HG02571 (cell line): ENCODE measurements at regions not wholly inside any gene's neighbourhood (a gene's known extent, or its start where the extent isn't known, plus 50 kb on each side); places are given as distances from the start of the nearest gene placed in this dataset.

ENCODE experiments used
- ATAC-seq: cut with Tn5 transposase; IDR thresholded peaks from one replicate; pipeline ENCODE4 v1.9.1; 2021; ENCODE audit warnings: mild to moderate bottlenecking, moderate library complexity; ENCODE audit not compliant: unreplicated experiment

DNA sequence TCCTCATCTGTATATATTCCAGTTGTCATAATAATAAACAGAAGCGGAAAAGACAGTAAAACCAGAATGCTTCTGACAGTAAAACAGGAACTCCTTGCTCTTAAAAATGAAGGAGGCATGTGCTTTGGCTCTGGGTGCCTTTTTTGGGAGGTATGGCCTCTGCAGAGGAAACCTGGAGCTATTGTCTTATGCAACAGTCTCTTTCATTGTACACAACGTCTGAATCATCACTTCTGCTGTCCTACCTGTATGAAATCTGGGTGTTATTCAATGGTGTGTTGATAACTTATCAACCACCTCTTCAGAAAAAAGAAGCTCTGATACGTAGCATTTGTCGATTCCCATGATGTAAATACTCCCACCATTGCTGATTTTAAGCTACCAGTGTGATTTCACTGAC lies 64.8 kb downstream of the CDCA7 start:
- ATAC-seq = no peak

DNA sequence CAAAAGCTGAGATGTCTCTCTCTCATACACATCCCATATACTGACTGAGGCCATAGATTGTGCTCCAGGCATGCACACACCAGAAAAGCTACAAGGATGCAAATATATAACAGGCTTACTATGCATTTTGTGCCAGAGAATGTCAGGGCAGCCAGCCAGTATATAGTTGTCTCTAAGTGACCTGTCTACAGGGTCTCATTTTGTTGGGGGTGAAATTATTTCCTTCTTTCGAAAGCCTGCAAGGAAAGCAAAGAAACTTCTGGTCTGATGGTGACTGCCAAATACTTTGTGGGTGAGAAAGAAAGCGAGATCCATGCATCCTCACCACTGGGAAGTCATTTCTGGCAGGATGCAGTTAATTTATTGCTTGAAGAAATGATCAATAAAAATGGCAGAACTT lies 70.2 kb downstream of the CDCA7 start:
- no peak for ATAC-seq

DNA sequence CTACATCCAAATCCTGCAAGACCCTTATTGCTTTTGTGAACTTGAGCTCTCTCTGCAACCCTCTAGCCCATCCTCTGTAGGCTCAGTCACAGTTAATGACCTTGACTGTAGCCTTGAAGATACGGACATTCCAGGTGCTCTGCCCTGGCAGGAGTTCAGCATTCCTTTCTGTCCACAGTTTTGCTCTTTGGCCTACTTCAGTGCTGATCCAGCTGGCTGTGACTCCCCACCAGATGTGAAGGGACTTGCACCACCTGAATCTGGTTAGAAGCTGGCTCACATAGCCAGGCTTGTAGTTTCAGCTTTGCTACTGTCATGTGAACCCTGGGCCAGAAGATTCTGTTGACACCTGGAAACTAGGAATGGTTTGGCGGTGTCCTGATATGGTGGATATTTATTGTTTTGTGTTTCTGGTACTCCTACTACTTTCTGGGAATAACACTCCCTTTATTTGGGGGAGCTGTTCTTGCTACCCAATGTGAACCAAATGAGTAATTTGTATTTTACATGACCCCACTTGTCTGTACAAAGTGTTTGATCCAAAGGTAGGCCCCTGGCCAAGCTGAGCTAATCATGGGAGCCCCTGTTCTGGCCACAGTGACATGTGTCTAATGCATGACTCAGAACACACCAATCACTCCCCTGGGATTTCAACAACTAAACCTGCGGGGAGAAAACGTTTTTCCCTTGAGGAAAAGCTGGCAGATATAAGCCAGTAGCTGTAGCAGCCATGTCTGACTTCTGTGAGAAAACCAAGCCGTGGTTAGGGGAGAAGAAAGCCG lies 73.4 kb downstream of the CDCA7 start:
- ATAC-seq = no peak

DNA sequence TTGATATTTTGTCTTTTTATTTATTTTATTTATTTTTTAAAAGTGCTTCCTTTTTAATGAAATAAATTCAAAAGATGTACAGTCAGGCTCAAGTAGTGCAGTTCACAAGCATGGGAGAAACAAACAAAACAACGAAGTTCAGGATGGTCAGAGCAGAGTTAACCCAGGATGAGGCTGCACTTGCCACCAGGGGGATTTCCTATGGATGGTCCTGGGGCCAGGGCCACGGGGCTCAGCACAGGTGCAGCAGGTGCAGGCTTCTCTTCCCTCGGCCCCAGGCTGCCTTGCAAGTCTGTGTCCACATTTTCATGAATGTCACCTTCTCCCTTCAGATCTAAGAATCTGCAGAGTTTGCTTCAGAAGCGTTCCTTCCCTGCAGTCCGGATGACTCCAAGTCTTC lies 76.5 kb downstream of the CDCA7 start:
- ATAC-seq = no peak

DNA sequence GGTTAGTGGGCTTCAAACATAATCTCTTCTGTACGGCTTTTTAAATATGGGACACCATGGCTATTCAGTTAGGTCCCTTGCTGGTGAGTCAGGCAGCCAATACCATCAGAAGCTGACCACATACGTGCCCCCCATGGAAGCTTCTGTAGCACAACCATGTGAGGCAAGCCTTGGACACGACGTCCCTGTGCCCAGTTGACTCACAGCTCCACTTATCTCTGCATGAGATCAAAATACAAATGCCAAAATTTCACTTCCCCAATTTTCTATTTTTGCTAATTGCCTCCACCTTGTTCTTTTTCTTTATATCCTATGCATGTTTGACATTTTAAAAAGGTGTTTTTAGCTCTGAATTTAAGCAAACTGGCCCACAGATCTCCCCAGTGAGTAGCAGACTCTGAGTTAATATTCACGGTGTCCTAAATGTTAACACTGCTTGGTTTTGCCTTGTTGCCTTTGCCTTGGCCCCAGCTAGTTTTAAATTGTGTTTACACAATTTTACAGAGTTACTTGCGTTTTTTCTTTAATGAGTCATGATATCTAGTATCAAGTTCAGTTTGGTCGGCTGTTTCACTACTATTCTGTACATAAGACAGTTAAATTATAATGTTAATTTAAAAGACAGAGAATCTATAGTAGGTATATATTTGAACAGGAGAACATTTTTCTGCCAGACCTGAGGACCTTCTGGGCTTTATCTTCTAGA lies 77.5 kb downstream of the CDCA7 start:
- no peak for ATAC-seq

DNA sequence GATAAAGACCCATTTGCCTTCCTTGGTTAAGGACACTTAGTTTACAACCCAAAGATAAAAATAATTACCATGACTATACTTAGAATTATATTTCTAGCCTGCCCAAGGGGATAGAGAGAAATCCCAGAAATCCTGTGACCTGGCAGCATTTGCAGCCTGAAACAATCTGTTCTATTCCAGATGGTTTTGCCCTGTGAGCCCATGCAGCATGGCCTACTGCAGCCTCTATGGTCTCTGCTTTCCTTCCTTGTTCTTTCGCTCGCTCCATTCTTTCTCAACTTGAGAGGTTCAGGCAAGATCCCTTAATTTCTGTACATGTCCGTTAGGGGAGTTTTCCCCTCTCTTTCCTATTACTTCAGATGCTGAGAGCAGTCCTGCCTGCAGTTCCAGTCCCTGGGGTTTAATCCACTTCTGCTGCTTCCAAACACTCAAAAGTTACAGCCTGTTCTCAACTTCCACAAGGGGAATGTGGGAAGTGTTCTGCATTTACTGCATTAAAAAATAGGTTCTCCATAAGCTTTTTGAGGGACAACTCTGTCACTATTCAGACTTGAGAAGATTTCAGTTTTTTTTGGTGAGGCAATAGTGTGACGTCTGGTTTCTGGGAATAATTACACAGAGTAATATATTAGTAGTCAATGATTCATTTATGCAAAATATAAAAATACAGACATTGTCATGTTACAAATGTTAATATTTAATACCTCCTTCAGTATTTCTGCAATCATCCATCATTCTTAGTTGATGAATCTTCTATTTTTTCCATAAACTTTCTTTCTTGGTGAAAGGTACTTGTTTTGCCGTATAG lies 80.3 kb downstream of the CDCA7 start:
- no peak for ATAC-seq

DNA sequence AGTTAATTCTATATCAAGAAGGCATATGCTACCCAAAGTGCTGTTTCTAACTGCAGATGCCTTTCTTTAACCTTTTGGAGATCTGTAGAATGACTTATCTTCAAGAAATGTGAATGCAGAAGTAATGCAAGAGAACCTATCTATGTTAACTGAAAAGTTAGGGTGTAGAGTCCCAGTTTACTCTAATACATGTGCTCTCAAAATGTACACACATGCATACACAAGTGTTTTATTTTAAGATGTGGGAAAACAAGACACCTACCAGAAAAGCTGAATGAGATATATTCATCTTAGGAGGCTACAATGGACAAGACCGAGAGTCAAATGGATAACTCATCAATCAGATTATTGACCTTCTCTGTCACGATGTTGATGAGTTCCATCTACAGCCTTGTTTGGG lies 80.9 kb downstream of the CDCA7 start:
- no peak for ATAC-seq

DNA sequence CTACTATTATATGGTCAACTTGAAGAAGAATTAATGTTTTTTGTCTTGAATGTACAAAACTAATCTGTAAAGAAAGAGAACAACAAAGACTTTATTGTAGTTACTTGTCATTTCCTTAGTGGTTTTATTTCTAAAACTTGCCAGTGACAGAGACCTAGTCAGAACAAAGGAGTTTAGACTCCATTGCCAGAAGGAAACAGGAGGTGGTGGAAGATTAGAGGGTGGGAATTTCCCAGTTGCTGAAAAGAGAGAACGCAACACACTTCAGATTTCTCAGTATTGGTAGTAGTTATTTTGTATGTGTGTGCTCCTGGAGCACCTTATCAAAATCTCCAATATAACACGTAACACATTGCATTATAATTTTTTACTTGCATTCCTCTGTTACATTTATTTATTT lies 81.4 kb downstream of the CDCA7 start:
- no peak for ATAC-seq

DNA sequence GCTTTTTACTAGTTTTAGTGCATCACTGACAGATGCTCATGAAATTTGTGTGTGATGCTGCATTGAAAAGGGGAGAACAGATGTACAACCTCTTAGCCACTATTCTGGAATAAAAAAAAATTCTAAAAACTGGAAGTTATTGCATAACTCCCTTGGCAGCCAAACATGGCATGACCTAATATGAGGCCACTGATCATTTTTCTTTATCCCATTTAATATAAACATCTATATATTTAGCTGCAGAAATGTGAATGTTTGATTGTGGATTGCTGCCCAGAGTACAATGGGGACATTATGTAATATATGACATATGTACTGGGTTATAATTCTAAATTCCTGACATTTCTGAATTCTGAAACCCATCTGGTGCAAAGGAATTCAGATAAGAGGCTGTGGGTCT lies 86.5 kb downstream of the CDCA7 start:
- no peak for ATAC-seq

DNA sequence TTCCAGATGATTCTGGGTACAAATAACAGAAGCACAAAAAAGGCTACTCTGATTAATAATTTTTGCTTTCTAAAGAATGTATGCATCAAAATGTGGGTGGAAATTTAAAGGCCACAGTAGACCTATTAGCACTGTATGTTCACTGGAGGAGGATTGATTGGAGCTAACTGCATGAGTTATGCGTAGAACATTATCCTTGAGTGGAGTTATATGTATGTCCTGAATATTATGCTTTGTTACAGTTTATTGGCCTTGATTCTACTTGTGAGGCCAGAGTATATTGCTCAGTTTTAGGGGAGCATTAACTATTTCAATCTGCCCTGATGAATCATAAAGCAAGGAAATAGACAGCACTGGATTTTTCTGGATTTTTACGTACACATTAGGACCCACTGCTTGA lies 87.9 kb downstream of the CDCA7 start:
- no peak for ATAC-seq

DNA sequence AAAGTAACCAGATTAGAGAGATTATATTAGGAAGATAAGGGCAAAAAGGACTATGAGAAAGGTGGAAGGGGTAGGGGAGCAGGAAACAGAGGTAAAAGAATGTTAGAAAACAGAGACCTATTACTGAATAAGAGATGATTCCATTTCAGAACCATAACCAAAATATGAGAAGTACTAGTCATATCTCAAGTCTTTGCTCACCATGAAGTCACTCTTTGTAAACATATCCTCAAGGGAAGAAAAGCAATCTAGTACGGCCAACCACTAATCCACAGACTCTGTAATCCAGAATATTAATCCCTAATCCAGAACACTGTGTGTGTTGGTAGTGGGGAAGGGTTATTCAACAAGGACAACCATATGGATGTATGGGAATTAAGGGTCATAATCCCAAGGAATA lies 92.0 kb downstream of the CDCA7 start:
- ATAC-seq = no peak

DNA sequence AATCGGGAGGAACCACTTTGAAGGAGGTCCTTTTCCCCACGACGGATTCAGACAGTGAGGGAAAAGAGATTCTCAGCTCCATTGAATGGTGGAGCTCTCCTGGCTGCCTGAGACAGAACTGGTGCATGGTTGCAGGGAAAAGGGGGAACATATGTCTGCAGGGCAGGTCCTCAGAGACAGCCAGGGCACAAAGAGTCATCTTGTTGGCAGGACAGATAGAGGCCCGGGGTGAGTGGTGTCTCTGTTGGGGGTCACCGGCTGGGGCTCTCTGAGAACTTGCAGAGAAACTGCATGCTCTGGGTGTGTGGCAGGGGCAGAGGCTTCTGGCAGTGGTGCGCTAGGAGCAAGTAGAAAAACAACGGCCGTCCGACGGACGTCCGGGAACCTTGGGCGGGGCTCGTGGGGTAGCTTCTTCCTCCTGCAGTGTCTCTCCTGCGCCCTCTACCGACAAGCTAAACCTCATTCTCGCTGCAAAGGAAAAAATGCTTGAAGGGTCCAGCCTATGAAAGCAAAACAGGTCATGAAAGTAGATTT lies 94.3 kb downstream of the CDCA7 start:
- peak; percentile 72 for ATAC-seq

DNA sequence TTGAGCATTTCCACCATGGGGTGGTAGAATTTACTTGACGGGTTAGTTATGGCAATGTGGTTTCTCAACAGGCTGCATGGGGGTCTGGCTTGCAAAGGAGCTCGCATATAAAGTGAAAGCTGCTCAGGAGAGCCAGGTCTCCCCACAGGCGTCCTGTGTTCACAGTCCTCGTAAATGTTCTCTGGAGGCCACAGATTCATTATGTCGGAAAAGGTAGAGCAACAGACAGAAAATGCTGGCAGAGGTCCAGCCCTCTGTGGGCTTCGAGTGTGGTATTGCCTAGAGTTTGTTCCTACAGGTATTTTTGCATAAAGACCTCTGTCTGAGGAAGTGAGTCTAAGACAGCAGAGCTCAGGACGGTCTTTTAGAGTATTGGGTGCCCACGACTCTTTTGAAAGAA lies 96.4 kb downstream of the CDCA7 start:
- no peak for ATAC-seq

DNA sequence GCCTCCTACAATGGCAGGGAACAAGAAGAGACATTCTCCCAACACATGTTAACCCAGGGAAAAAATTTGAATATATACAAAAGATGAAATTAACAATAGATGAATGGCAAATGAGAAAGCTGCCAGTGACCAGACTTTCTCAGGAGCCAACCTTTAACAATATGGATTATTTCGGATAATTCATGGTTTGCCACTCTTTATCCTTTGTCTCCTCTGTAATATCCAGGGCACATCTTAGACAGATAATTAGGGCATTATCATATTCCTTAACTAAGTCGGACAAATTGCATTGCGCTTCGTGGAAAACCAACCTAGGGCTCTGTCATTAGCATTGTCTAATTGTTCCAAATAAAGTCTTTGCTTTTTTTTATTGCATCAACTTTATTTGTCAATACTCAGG lies 97.3 kb downstream of the CDCA7 start:
- no peak for ATAC-seq

DNA sequence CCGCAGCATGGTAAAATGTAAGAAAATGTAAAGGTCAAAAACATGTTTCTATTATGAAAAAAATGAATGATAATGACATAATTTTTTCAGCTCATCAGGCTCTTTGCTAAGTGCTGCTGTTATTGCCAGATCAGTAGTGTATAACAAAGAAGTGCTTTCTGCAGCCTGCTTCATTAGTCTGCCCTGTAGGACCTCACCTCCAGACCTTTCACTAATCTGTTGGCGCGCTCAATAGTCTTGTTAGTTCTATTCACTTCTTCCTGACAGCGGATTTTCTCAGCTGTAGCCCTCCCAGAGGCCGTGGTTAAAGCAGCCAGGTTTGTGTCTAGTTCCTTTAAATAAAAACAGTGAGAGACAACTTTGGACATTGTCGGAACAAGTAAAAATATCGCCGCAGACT lies 97.7 kb downstream of the CDCA7 start:
- ATAC-seq = no peak

DNA sequence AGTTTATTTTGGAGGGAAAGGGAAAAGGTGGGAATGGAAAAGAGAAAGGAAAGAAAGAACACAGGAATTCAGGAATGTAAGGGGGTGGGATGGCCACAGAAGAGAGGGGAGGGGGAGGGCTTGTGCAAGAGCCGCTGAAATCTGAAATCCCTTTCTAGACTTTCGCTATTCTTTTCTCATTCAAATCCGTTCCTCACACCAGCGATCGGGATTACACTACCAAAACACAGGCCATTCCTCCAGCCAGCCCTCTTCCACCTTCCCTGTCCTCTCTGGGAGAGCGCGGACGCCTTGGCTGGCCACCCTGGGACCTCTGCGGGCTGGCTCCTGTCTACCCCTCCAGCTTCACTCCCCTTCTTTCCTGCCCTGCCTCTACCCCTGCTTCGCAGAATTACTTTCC lies 102.3 kb downstream of the CDCA7 start:
- ATAC-seq = no peak

DNA sequence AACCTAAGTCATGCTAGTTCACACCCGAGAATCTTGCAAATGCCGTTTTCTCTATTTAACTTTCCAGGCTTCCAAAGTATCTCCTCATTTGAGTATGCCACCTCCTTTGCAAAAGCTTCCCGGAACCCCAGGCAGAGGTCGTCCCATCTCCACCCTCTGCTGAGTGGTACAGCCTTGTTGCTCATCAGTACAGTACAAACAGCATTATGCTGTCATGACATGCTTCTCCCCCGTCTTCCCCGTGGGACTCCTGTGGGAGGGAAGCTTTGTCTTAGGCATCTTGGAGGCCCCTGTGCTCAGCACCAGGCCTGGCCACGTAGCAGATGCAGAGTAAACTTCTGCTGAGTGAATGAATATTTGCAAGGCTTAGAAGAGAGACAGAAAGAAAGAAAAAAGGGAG lies 102.7 kb downstream of the CDCA7 start:
- ATAC-seq = no peak

DNA sequence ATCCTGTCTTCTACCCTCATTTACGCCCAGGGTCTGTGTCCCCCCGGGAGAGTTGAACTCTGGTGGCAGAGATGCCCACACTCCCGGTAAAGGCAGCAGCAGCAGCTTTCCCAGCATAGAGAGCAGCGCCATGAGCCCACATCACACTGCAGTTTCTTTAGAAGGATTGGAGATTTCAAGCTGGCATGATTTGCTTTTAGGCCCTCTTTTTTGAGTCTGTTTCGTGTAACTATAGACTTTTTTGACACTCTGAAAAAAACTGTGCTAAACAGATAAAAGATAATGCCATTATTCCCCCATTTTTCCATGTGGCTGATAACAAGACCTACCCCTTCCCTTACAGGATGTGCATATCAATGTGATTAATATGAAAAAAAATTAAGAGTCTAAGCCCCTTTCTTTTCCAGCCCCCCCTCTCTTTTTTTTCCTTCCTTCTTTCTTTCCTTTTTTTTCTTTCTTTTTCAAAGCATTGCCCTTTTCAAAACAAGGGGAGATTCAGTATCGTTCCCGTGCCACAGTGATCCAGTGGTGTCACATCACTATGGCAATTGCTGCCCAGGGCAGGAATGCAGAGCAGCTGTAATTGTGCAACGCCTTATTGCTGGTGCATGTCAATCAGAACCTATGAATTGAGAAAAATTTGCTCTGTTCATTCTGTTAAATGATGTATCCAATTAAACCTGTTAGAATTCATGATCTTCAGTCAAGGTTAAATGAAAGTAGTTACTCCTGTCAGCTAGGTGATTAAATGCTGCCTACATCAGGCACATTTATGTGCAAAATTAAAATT lies 104.5 kb downstream of the CDCA7 start:
- ATAC-seq = no peak

DNA sequence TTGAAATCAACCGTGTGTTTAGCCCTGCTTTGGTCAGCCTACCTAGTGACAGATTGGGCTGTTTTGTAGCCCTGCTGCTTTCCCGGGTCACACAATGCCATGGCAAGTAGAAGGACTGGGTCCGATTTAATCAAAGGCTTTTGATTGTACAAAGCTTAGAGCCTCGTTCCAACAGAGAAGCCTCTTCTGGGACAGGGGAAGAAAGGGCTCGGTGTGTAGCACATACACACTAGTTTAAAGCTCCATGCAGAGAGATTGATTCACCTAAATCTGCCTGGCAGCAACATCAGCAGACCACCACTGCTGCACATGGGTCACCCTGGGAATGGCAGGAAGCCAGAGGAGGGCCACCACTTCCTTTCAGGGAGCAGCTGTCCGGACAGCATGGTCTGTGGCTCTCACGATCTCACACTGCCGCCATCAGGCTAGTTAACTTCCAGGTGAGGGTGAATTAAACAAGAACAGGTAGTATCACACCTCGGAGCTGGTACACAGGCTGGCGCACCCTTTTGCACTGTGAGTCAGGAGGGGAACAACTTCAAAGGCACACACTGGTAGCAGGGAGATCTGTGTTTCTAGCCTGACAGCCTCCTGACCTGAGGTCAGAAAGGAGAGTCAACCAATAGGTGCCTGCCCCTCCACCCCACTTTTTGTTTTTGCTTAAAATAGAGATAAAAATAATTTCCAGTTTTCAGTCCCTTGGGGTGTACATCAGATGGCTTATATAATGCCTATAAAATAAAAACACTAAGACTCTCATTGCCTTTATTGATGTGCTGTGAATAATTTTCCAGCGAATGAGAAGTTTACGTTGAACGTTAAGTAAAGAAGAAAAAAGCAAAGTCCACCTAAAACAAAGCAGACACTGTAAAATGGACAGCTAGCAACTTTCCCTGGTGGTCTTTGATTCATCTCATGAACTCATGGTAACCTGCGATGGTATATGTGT lies 108.5 kb downstream of the CDCA7 start:
- no peak for ATAC-seq

DNA sequence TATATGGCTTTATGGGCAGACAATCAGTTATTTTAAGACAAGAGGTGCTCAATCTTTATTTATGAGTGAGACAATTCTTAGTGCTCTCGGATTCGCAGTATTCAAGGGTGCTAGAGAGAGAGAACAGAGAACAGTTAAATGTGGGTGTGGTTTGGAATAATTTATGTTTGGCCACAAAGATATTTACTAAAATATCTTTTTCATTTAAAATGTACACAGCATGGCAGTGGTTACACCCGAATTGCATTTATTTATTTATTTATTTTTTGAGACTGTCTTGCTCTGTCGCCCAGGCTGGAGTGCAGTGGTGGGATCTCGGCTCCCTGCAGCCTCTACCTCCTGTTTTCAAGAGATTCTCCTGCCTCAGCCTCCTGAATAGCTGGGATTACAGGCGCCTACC lies 109.2 kb downstream of the CDCA7 start:
- ATAC-seq = no peak
